HCT116 (cell line): ENCODE measurements at regions not wholly inside any gene's neighbourhood (a gene's known extent, or its start where the extent isn't known, plus 50 kb on each side); places are given as distances from the start of the nearest gene placed in this dataset.

Experiments
- ATAC-seq: fragments of 200-7000 bp; cut with Tn5 transposase; 2 replicates; pipeline ENCODE4 v1.9.1; 2020; ENCODE audit warnings: mild to moderate bottlenecking, moderate library complexity
- BruUV-seq: library from RNA; stranded (reverse); fragments of 400-500 nt; replicated peaks from 2 replicates; lab custom pipeline; 2021; lab: Mats Ljungman, UMichigan
- CTCF ChIA-PET: fragments of 300-600 bp; sonication (Branson Sonifier 250); formaldehyde crosslinking; loops from one replicate; lab custom pipeline; 2021; ENCODE audit warnings: antibody characterized with exemption; lab: Charles Lee
- POLR2A ChIA-PET: fragments of 300-600, 350-600 bp; sonication (Branson Sonifier 250); formaldehyde crosslinking; loops from one replicate; lab custom pipeline; 2021; ENCODE audit warnings: antibody characterized with exemption; lab: Charles Lee
- RAD21 ChIA-PET, 2 experiments: fragments of 300-600 bp; sonication (Branson Sonifier 250); formaldehyde crosslinking; loops; one replicate each; lab custom pipeline; 2023; ENCODE audit warnings: low total read pairs in 2 of 2; ENCODE audit not compliant: uncharacterized antibody in 2 of 2, unreplicated experiment in 2 of 2, low non-redundant PET in 1 of 2; lab: Charles Lee
- DNase-seq: peaks from one replicate; pipeline ENCODE4 v3.0.0-alpha.2; 2010; ENCODE audit warnings: low read depth, low spot score
- H2AFZ ChIP-seq: fragments of 200-600 bp; shearing (Covaris generic), sonication (generic); 2 replicates; pipeline ENCODE4 v1.6.1; 2017; ENCODE audit warnings: low read depth, mixed run types, mixed read lengths, antibody characterized with exemption, low read length; ENCODE audit not compliant: poor library complexity, severe bottlenecking
- H3K27ac ChIP-seq: 2 replicates; pipeline ENCODE4 v1.5.1; 2012; ENCODE audit warnings: low read depth, low read length
- H3K27me3 ChIP-seq: fragments of 200-600 bp; sonication (generic); 2 replicates; pipeline ENCODE4 v1.6.1; 2016; ENCODE audit warnings: mixed run types, low read length, mixed read lengths; ENCODE audit not compliant: insufficient read depth
- H3K36me3 ChIP-seq, 2 experiments: fragments of 200-500 bp in 1 of 2; fragments of 200-600 bp in 1 of 2; sonication (Bioruptor generic) in 1 of 2; sonication (generic) in 1 of 2; 2 replicates each; pipeline versions ENCODE4 v1.5.1 to v1.6.1; 2014 to 2016; ENCODE audit warnings: low read length in 2 of 2, inconsistent platforms in 1 of 2, mixed read lengths in 1 of 2, mixed run types in 1 of 2; ENCODE audit not compliant: insufficient read depth in 2 of 2, control insufficient read depth in 1 of 2
- H3K4me1 ChIP-seq, 2 experiments: fragments of 200-600 bp in 1 of 2; sonication (generic) in 1 of 2; 2 replicates each; pipeline versions ENCODE4 v1.5.1 to v1.6.1; 2012 to 2017; ENCODE audit warnings: low read length in 2 of 2, inconsistent platforms in 1 of 2, mild to moderate bottlenecking in 1 of 2, mixed read lengths in 1 of 2, mixed run types in 1 of 2, moderate library complexity in 1 of 2; ENCODE audit not compliant: insufficient read depth in 2 of 2, control insufficient read depth in 1 of 2
- H3K4me2 ChIP-seq: fragments of 200-600 bp; sonication (generic); 2 replicates; pipeline ENCODE4 v1.6.1; 2017; ENCODE audit warnings: mixed run types, low read length, mixed read lengths
- H3K4me3 ChIP-seq, 2 experiments: fragments of 200-600 bp in 1 of 2; sonication (generic) in 1 of 2; replicated peaks in 1 of 2; 2 replicates each; pipeline ENCODE4 v1.5.1; 2011 to 2016; ENCODE audit warnings: low read length in 2 of 2, control low read depth in 1 of 2, low read depth in 1 of 2, mild to moderate bottlenecking in 1 of 2, mixed read lengths in 1 of 2, mixed run types in 1 of 2
- H3K79me2 ChIP-seq: fragments of 200-600 bp; sonication (generic); 2 replicates; pipeline ENCODE4 v1.6.1; 2017; ENCODE audit warnings: mild to moderate bottlenecking, mixed run types, low read length, moderate library complexity, mixed read lengths; ENCODE audit not compliant: insufficient read depth
- H3K9ac ChIP-seq: fragments of 200-600 bp; sonication (generic); 2 replicates; pipeline ENCODE4 v1.6.1; 2016; ENCODE audit warnings: low read length, mixed read lengths
- H3K9me2 ChIP-seq: fragments of 200-600 bp; sonication (generic), shearing (Covaris generic); 2 replicates; pipeline ENCODE4 v1.6.1; 2017; ENCODE audit warnings: mixed run types, mild to moderate bottlenecking, moderate library complexity; ENCODE audit not compliant: insufficient read depth
- H3K9me3 ChIP-seq, 2 experiments: fragments of 200-500 bp in 1 of 2; fragments of 200-600 bp in 1 of 2; sonication (Bioruptor generic) in 1 of 2; sonication (generic) in 1 of 2; 2 replicates each; pipeline ENCODE4 v1.6.1; 2014 to 2017; ENCODE audit warnings: low read length in 2 of 2, mixed read lengths in 2 of 2, inconsistent platforms in 1 of 2, low read depth in 1 of 2, mild to moderate bottlenecking in 1 of 2, mixed run types in 1 of 2, moderate library complexity in 1 of 2; ENCODE audit not compliant: control insufficient read depth in 1 of 2, insufficient read depth in 1 of 2
- H4K20me1 ChIP-seq: fragments of 200-600 bp; sonication (generic), shearing (Covaris generic); 2 replicates; pipeline ENCODE4 v1.6.1; 2017; ENCODE audit warnings: mixed run types, mild to moderate bottlenecking, moderate library complexity; ENCODE audit not compliant: insufficient read depth
- CEBPB ChIP-seq: IDR thresholded peaks from 2 replicates; pipeline ENCODE4 v1.6.1; 2012; ENCODE audit warnings: low read depth
- EGR1 ChIP-seq: IDR thresholded peaks from 2 replicates; pipeline ENCODE4 v1.6.1; 2012; ENCODE audit warnings: low read depth
- ELF1 ChIP-seq: IDR thresholded peaks from 2 replicates; pipeline ENCODE4 v1.6.1; 2012; ENCODE audit warnings: low read depth, borderline replicate concordance
- EZH2phosphoT487 ChIP-seq: fragments of 200-600 bp; IDR thresholded peaks from 2 replicates; pipeline ENCODE4 v1.6.1; 2018; ENCODE audit warnings: antibody characterized with exemption, borderline replicate concordance
- FOSL1 ChIP-seq: IDR thresholded peaks from 2 replicates; pipeline ENCODE4 v1.6.1; 2012; ENCODE audit warnings: low read depth
- JUND ChIP-seq: IDR thresholded peaks from 2 replicates; pipeline ENCODE4 v1.6.1; 2012
- POLR2A ChIP-seq: IDR thresholded peaks from 2 replicates; pipeline ENCODE4 v1.7.0; 2011; ENCODE audit warnings: borderline replicate concordance; ENCODE audit not compliant: insufficient read depth, insufficient read length; ENCODE audit errors: extremely low read depth
- POLR2AphosphoS5 ChIP-seq: IDR thresholded peaks from 2 replicates; pipeline ENCODE4 v1.6.1; 2011; ENCODE audit warnings: mild to moderate bottlenecking, low read depth, low read length, moderate library complexity
- RAD21 ChIP-seq: IDR thresholded peaks from 2 replicates; pipeline ENCODE4 v1.6.1; 2012; ENCODE audit warnings: low read depth, mild to moderate bottlenecking
- SIN3A ChIP-seq: IDR thresholded peaks from 2 replicates; pipeline ENCODE4 v1.6.1; 2012; ENCODE audit warnings: low read depth
- ZFX ChIP-seq: fragments of 450-650 bp; IDR thresholded peaks from 2 replicates; pipeline ENCODE4 v1.6.1; 2017
- ZNF274 ChIP-seq: fragments of 200-500 bp; sonication (Bioruptor generic); IDR thresholded peaks from 2 replicates; pipeline ENCODE4 v1.6.1; 2014; ENCODE audit warnings: mild to moderate bottlenecking, low read depth, low read length, inconsistent platforms
- intact Hi-C: fragments of 100-400 bp; cut with micrococcal nuclease; formaldehyde crosslinking; loops from 2 replicates; pipeline ENCODE4 v1.10.0; 2022
- TF ChIP-seq, protein P1 (sequence below): IDR thresholded peaks from 2 replicates; pipeline ENCODE4 v1.6.1; 2012; ENCODE audit warnings: low read depth
- TF ChIP-seq, protein P2 (sequence below): IDR thresholded peaks from 2 replicates; pipeline ENCODE4 v1.6.1; 2012

DNA sequence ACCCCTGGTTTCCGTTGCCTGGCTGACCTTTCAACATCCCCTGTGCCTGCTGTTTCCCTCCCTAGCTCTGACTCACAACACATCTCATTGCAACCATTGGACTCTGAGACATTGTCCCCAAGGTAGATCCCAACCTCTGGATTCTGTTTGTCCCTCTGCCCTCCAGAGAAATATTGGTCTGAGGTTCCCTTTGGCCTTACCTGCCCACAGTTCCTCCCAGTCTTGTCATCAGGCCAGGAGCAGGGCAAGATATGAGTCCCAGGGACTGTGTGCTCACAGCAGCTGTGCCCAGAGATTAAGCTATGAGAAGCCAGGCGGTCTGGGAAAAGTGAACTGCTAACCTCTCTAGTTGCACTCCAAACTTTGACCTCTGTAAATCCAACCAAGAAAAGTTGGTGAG, 168.2 kb upstream of the NR2F2 start:
- Histone ChIP-seq H3K9me3 (no peaks in the 10 kb centered on the region), H3K4me1 (peaks cover 0 to 6% of the 10 kb centered on the region in 2 experiments; a peak in 1 of 4 replicates), H2AFZ (no peak overlapping the region), H3K79me2 (no peaks in the 10 kb centered on the region), H3K27ac (no peak overlapping the region), H3K9me2 (no peaks in the 10 kb centered on the region), H4K20me1 (no peaks in the 10 kb centered on the region), H3K4me2 (no peak overlapping the region), H3K36me3 (no peaks in the 10 kb centered on the region), H3K9ac (no peak overlapping the region), H3K27me3 (no peaks in the 10 kb centered on the region), H3K4me3 (no peak overlapping the region)
- ChIA-PET POLR2A (no interaction called here), CTCF (no interaction called here), RAD21 (no interaction called here)
- no peak for TF ChIP-seq ZFX
- no peak for TF ChIP-seq EZH2phosphoT487
- TF ChIP-seq RAD21 = no peak
- TF ChIP-seq ELF1 = no peak
- TF ChIP-seq, protein P1, sequence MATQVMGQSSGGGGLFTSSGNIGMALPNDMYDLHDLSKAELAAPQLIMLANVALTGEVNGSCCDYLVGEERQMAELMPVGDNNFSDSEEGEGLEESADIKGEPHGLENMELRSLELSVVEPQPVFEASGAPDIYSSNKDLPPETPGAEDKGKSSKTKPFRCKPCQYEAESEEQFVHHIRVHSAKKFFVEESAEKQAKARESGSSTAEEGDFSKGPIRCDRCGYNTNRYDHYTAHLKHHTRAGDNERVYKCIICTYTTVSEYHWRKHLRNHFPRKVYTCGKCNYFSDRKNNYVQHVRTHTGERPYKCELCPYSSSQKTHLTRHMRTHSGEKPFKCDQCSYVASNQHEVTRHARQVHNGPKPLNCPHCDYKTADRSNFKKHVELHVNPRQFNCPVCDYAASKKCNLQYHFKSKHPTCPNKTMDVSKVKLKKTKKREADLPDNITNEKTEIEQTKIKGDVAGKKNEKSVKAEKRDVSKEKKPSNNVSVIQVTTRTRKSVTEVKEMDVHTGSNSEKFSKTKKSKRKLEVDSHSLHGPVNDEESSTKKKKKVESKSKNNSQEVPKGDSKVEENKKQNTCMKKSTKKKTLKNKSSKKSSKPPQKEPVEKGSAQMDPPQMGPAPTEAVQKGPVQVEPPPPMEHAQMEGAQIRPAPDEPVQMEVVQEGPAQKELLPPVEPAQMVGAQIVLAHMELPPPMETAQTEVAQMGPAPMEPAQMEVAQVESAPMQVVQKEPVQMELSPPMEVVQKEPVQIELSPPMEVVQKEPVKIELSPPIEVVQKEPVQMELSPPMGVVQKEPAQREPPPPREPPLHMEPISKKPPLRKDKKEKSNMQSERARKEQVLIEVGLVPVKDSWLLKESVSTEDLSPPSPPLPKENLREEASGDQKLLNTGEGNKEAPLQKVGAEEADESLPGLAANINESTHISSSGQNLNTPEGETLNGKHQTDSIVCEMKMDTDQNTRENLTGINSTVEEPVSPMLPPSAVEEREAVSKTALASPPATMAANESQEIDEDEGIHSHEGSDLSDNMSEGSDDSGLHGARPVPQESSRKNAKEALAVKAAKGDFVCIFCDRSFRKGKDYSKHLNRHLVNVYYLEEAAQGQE = no peak
- no peak for TF ChIP-seq POLR2A
- TF ChIP-seq POLR2AphosphoS5 = no peak
- no peak for TF ChIP-seq EGR1
- TF ChIP-seq ZNF274 = no peak
- no peak for TF ChIP-seq FOSL1
- no peak for TF ChIP-seq SIN3A
- TF ChIP-seq, protein P2, sequence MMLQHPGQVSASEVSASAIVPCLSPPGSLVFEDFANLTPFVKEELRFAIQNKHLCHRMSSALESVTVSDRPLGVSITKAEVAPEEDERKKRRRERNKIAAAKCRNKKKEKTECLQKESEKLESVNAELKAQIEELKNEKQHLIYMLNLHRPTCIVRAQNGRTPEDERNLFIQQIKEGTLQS = no peak
- no peak for TF ChIP-seq JUND
- TF ChIP-seq CEBPB = no peak
- BruUV-seq = no TSS peak
- DNase-seq (no peak), ATAC-seq (no peak)
- intact Hi-C loops = no loop called here
